Esophagus squamous epithelium (tissue), 5 donors: ENCODE measurements at regions not wholly inside any gene's neighbourhood (a gene's known extent, or its start where the extent isn't known, plus 50 kb on each side); places are given as distances from the start of the nearest gene placed in this dataset.

Source experiments
- DNase-seq: peaks from one replicate; lab custom pipeline; 2025; lab: John Stamatoyannopoulos, UW
- H3K27ac ChIP-seq, 4 donors: fragments of 200-600 bp; sonication (generic); one replicate each; pipeline ENCODE4 v1.5.1; 2016 to 2019; ENCODE audit warnings: mild to moderate bottlenecking in 1 of 4
- H3K27me3 ChIP-seq, 4 donors: fragments of 200-600 bp; sonication (generic); 1 replicate in 3 of 4; 2 replicates in 1 of 4; pipeline versions ENCODE4 v1.5.1 to v1.6.0; 2017 to 2021; ENCODE audit warnings: antibody characterized with exemption in 1 of 4
- H3K36me3 ChIP-seq, 3 donors: fragments of 200-600 bp; sonication (generic); one replicate each; pipeline ENCODE4 v1.5.1; 2016 to 2019
- H3K4me1 ChIP-seq, 3 donors: fragments of 200-600 bp; sonication (generic); one replicate each; pipeline ENCODE4 v1.5.1; 2017 to 2019
- H3K4me3 ChIP-seq, 4 donors: fragments of 200-600 bp; sonication (generic); 1 replicate in 3 of 4; 2 replicates in 1 of 4; pipeline ENCODE4 v1.5.1; 2016 to 2019; ENCODE audit warnings: mild to moderate bottlenecking in 2 of 4, moderate library complexity in 1 of 4
- H3K9me3 ChIP-seq, 3 donors: fragments of 200-600 bp; sonication (generic); one replicate each; pipeline ENCODE4 v1.5.1; 2016 to 2019
- CTCF ChIP-seq, 6 experiments: fragments of 450-650 bp in 4 of 6; fragments of 200-600 bp in 2 of 6; sonication (generic) in 2 of 6; IDR thresholded peaks; one replicate each; pipeline ENCODE4 v1.5.1; 2016 to 2019; ENCODE audit warnings: antibody characterized with exemption in 6 of 6, mild to moderate bottlenecking in 4 of 6, moderate library complexity in 4 of 6
- POLR2A ChIP-seq, 4 donors: fragments of 450-650 bp; IDR thresholded peaks; one replicate each; pipeline ENCODE4 v1.6.1; 2017; ENCODE audit warnings: antibody characterized with exemption in 4 of 4, mild to moderate bottlenecking in 4 of 4, moderate library complexity in 3 of 4
- WGBS, 2 donors: methylation state at CpG; one replicate each; pipeline ENCODE4 v1.1.5; 2018; 5-methylcytosine and 5-hydroxymethylcytosine counted together
- intact Hi-C: fragments of 100-400 bp; cut with DNase I; formaldehyde crosslinking; loops from one replicate; pipeline ENCODE4 v1.15.0; 2022
- donor health status: DM: yes; HTN: yes; CAD: no.

- 69 to 70% methylated on average over 2 to 3 of the region's 3 CpGs for WGBS, 2 donors
- H3K4me3 ChIP-seq, result no peak overlapping the region
- no peaks in the 10 kb centered on the region for H3K9me3 ChIP-seq
- no peaks in the 10 kb centered on the region for H3K27me3 ChIP-seq
- DNase-seq, result no peak
- H3K27ac ChIP-seq, result no peak overlapping the region
- no peaks in the 10 kb centered on the region for H3K36me3 ChIP-seq
- intact Hi-C loops, result no loop called here
- peaks cover 0 to 4% (median 0%) of the 10 kb centered on the region in 3 donors for H3K4me1 ChIP-seq
- no peak for TF ChIP-seq POLR2A (IDR thresholded peaks at IDR 0.05)
- no peak for TF ChIP-seq CTCF (IDR thresholded peaks at IDR 0.05)
Observed at GRCh38 chr12:5247144-5247543, 184.8 kb upstream of the NTF3 start.

- H3K4me1 ChIP-seq, result peaks cover 0 to 4% (median 0%) of the 10 kb centered on the region in 3 donors
- intact Hi-C loops, result no loop called here
- no peak overlapping the region for H3K4me3 ChIP-seq
- H3K27ac ChIP-seq, result no peak overlapping the region
- no peaks in the 10 kb centered on the region for H3K36me3 ChIP-seq
- H3K27me3 ChIP-seq, result no peaks in the 10 kb centered on the region
- H3K9me3 ChIP-seq, result no peaks in the 10 kb centered on the region
- no peak for DNase-seq
- WGBS, 2 donors, result 51 to 63% methylated on average over 3 of the region's 3 CpGs
- TF ChIP-seq CTCF (IDR thresholded peaks at IDR 0.05) (no peak), POLR2A (IDR thresholded peaks at IDR 0.05) (no peak)
Observed at GRCh38 chr12:5248230-5248629, 183.7 kb upstream of the NTF3 start.

GRCh38 chr12:5248999-5249526 lies 182.8 kb upstream of the NTF3 start:
- WGBS, 2 donors, result 75 to 76% methylated on average over 8 of the region's 8 CpGs
- H3K36me3 ChIP-seq, result no peaks in the 10 kb centered on the region
- no peak for DNase-seq
- TF ChIP-seq CTCF (IDR thresholded peaks at IDR 0.05), result no peak
- no peaks in the 10 kb centered on the region for H3K9me3 ChIP-seq
- intact Hi-C loops, result no loop called here
- H3K27ac ChIP-seq, result no peak overlapping the region
- H3K27me3 ChIP-seq, result no peaks in the 10 kb centered on the region
- H3K4me1 ChIP-seq, result peaks cover 0 to 4% (median 0%) of the 10 kb centered on the region in 3 donors
- no peak overlapping the region for H3K4me3 ChIP-seq

GRCh38 chr12:5251092-5251491 lies 180.8 kb upstream of the NTF3 start:
- Histone ChIP-seq H3K36me3 (no peaks in the 10 kb centered on the region), H3K4me3 (no peak overlapping the region), H3K9me3 (no peaks in the 10 kb centered on the region), H3K27me3 (no peaks in the 10 kb centered on the region), H3K27ac (no peak overlapping the region), H3K4me1 (no peaks in the 10 kb centered on the region)
- intact Hi-C loops, result no loop called here
- no peak for DNase-seq
- no peak for TF ChIP-seq POLR2A (IDR thresholded peaks at IDR 0.05)
- TF ChIP-seq CTCF (IDR thresholded peaks at IDR 0.05), result no peak
- WGBS, 2 donors, result 75 to 81% methylated on average over 6 of the region's 6 CpGs

- Histone ChIP-seq H3K9me3 (no peaks in the 10 kb centered on the region), H3K4me1 (no peaks in the 10 kb centered on the region), H3K27ac (no peak overlapping the region), H3K27me3 (no peaks in the 10 kb centered on the region), H3K4me3 (no peak overlapping the region), H3K36me3 (no peaks in the 10 kb centered on the region)
- DNase-seq, result no peak
- intact Hi-C loops, result no loop called here
- TF ChIP-seq POLR2A (IDR thresholded peaks at IDR 0.05) (no peak), CTCF (IDR thresholded peaks at IDR 0.05) (no peak)
- WGBS, 2 donors, result 69 to 72% methylated on average over 6 of the region's 6 CpGs
Observed at GRCh38 chr12:5251786-5252185, 180.1 kb upstream of the NTF3 start.
